ENCODE measurements at regions not wholly inside any gene's neighbourhood (a gene's known extent, or its start where the extent isn't known, plus 50 kb on each side); places are given as distances from the start of the nearest gene placed in this dataset.
"Not testable (repeated sequence)": the region's sequence is repeated elsewhere in the genome, so short reads cannot be mapped to it uniquely, and the experiment has no call there.

DNA sequence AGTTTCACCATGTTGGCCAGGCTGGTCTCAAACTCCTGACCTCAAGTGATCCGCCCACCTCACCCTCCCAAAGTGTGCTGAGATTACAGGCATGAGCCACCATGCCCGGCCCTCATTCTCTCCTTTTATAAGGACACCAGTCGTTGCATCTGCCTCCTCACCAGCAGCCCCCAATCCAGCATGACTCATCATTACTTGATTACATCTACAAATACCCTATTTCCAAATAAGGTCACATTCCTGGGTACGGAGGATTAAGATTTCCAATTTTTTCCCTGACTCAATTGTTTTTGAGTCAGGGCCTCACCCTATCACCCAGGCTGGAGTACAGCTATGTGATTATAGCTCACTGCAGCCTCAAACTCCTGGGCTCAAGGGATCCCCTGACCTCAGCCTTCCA, 49.8 kb upstream of the DEFB108B start:
- H3K4me1 Mint-ChIP-seq (ENCODE audit: low read depth); H3K4me3 Mint-ChIP-seq; H3K27ac Mint-ChIP-seq; H3K9me3 Mint-ChIP-seq; DNase-seq (ENCODE audit: low spot score); H3K36me3 Mint-ChIP-seq (ENCODE audit: low read depth); intact Hi-C loops (cut with micrococcal nuclease): not testable (repeated sequence)
- peaks cover 11% of the 10 kb centered on the region for H3K27me3 Mint-ChIP-seq (ENCODE audit: insufficient read depth)

Measured in activated T-helper 1 cell treated with anti-CD3 and anti-CD28 coated beads, Interleukin-12 subunit alpha, Interleukin-12 subunit beta, Interleukin-2, Interleukin-4 antibody, amounts not matched to agents 30 ng/mL and 10 ng/mL and 1 ng/mL, durations not matched to agents 14 hours and 24 hours and 36 hours (primary cell).